ENCODE measurements at regions not wholly inside any gene's neighbourhood (a gene's known extent, or its start where the extent isn't known, plus 50 kb on each side); places are given as distances from the start of the nearest gene placed in this dataset.

DNA sequence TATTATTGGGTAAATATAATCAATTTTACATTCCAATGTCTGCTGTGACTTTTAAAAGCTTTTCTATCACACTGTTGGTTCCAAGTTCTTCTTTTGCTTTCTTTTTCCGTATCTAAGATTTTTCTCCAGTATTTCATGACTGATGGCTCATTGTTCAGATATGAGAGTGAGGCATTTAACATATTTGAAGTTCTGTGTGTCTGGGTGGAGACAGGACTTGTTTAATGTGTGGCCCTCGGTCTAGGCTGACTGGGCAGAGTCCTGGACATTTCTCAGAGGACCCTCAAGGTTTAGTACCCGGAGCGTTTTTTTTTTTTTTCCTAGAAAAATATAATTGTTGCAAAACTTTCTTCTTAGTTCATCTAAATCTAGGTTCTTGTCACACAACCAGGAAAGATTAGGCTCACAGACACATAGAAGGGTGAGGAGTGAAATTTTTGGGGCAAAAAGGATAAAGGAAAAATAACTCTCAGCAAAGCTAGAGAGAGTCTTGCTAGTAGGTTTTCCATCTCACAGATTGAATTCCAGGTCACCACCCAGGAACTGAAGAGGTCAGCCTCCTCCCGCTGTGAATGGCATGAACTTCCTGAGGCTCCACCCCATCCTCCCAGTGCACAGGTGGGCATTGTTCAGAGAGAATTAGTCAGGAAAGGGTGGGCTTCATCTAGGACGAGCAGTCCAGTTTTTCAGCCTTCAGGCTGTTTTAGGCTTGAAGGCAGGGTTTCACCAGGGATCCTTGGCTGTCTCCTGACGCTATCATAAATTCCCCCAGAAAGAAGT, 1002.4 kb upstream of the PCDH9 start:
- Histone ChIP-seq H3K27me3 (ENCODE audit: control insufficient read depth, insufficient read depth, low read length) (no peaks in the 10 kb centered on the region), H3K4me3 (ENCODE audit: low read depth, low read length) (no peak overlapping the region), H3K36me3 (ENCODE audit: control insufficient read depth, insufficient read depth, low read length) (no peaks in the 10 kb centered on the region)
- no peak for DNase-seq (ENCODE audit: low read depth)
- TF ChIP-seq, protein P1, sequence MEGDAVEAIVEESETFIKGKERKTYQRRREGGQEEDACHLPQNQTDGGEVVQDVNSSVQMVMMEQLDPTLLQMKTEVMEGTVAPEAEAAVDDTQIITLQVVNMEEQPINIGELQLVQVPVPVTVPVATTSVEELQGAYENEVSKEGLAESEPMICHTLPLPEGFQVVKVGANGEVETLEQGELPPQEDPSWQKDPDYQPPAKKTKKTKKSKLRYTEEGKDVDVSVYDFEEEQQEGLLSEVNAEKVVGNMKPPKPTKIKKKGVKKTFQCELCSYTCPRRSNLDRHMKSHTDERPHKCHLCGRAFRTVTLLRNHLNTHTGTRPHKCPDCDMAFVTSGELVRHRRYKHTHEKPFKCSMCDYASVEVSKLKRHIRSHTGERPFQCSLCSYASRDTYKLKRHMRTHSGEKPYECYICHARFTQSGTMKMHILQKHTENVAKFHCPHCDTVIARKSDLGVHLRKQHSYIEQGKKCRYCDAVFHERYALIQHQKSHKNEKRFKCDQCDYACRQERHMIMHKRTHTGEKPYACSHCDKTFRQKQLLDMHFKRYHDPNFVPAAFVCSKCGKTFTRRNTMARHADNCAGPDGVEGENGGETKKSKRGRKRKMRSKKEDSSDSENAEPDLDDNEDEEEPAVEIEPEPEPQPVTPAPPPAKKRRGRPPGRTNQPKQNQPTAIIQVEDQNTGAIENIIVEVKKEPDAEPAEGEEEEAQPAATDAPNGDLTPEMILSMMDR (IDR thresholded peaks at IDR 0.05; ENCODE audit: insufficient read depth, low read length, poor library complexity, severe bottlenecking): no peak

- Histone ChIP-seq H3K4me3 (ENCODE audit: low read depth, low read length) (no peak overlapping the region), H3K36me3 (ENCODE audit: control insufficient read depth, insufficient read depth, low read length) (no peaks in the 10 kb centered on the region), H3K27me3 (ENCODE audit: control insufficient read depth, insufficient read depth, low read length) (no peaks in the 10 kb centered on the region)
- TF ChIP-seq, protein P1 (IDR thresholded peaks at IDR 0.05; ENCODE audit: insufficient read depth, low read length, poor library complexity, severe bottlenecking): no peak
- DNase-seq (ENCODE audit: low read depth): no peak
Observed at GRCh38 chr13:68214691-68215415, 984.7 kb upstream of the PCDH9 start.

DNA sequence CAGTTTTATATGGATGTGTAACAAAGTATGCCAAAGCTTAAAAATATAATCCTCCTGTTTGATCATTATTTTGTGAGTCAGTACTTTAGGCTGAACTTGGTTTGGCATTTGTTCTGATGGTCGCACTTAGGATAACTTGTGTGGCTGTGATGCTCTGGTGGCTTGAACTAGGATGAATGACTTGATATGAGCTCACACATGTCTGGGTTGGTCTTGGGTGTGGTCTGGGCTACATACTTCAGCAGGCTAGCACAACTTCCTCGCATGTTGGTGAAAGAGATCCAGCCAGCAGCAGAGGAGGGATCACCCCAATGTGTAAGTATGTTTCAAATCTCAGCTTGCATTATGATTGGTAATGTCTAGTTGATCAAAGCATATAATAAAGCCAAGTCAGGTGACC, 969.1 kb upstream of the PCDH9 start:
- TF ChIP-seq, protein P1 (IDR thresholded peaks at IDR 0.05; ENCODE audit: insufficient read depth, low read length, poor library complexity, severe bottlenecking): no peak
- no peak for DNase-seq (ENCODE audit: low read depth)
- Histone ChIP-seq H3K36me3 (ENCODE audit: control insufficient read depth, insufficient read depth, low read length) (no peaks in the 10 kb centered on the region), H3K4me3 (ENCODE audit: low read depth, low read length) (no peak overlapping the region), H3K27me3 (ENCODE audit: control insufficient read depth, insufficient read depth, low read length) (no peaks in the 10 kb centered on the region)

DNA sequence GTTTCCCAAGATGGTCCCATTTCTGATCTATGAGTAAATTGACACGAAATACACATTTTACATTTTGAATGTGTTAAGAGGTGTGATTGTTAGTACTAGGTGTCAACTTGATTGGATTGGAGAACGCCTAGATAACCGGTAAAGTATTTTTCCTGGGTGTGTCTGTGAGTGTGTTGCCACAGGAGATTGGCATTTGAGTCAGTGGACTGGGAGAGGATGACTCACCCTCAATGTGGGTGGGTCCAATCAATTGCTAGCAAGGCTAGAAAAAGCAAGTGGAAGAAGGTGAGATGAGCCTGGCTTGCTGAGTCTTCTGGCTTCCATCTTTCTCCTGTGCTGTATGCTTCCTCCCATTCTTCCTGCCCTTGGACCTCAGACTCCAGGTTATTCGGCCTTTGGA, 960.7 kb upstream of the PCDH9 start:
- TF ChIP-seq, protein P1 (IDR thresholded peaks at IDR 0.05; ENCODE audit: insufficient read depth, low read length, poor library complexity, severe bottlenecking): no peak
- peak; percentile 63 for DNase-seq (ENCODE audit: low read depth)
- no peak overlapping the region for H3K4me3 ChIP-seq (ENCODE audit: low read depth, low read length)
- H3K27me3 ChIP-seq (ENCODE audit: control insufficient read depth, insufficient read depth, low read length): no peaks in the 10 kb centered on the region
- H3K36me3 ChIP-seq (ENCODE audit: control insufficient read depth, insufficient read depth, low read length): no peaks in the 10 kb centered on the region

GRCh38 chr13:68185444-68186141, 955.5 kb upstream of the PCDH9 start:
- Histone ChIP-seq H3K36me3 (ENCODE audit: control insufficient read depth, insufficient read depth, low read length) (no peaks in the 10 kb centered on the region), H3K27me3 (ENCODE audit: control insufficient read depth, insufficient read depth, low read length) (no peaks in the 10 kb centered on the region), H3K4me3 (ENCODE audit: low read depth, low read length) (no peak overlapping the region)
- TF ChIP-seq, protein P1 (IDR thresholded peaks at IDR 0.05; ENCODE audit: insufficient read depth, low read length, poor library complexity, severe bottlenecking): no peak
- DNase-seq (ENCODE audit: low read depth): no peak
